Liver (tissue), 2 donors: ENCODE measurements at regions not wholly inside any gene's neighbourhood (a gene's known extent, or its start where the extent isn't known, plus 50 kb on each side); places are given as distances from the start of the nearest gene placed in this dataset.

Experiments used
- RAD21 ChIP-seq, 2 donors: IDR thresholded peaks; 2 replicates each; pipeline ENCODE4 v1.6.1; 2016; ENCODE audit warnings: antibody characterized with exemption in 2 of 2, mild to moderate bottlenecking in 2 of 2
- TAF1 ChIP-seq: conservative IDR thresholded peaks from 2 replicates; pipeline ENCODE4 v1.6.1; 2016; ENCODE audit warnings: antibody characterized with exemption, mild to moderate bottlenecking
- donor health status: healthy.

DNA sequence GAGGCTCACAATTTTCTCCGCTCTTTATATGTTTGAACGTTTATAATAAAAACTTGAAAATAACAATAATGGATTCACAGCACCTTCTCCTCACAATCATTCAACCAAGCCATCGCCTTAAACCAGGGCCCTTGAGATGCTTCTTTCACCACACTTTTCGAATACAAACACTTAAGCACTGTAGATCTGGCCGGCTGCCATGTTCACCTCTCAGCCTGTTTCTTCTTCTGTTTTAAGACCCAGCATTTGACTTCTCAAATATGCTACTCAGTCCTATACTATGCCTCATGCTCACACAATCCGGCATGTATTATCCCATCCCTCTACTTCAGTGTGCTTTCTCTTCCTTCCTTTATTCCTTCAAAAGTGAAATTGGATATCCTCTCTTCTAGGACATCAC is 280.6 kb downstream of the TFEC start:
- TF ChIP-seq TAF1 (no peak), RAD21 (IDR thresholded peaks at IDR 0.05) (no peak)
